Upper lobe of left lung (tissue), 4 donors: ENCODE measurements at regions not wholly inside any gene's neighbourhood (a gene's known extent, or its start where the extent isn't known, plus 50 kb on each side); places are given as distances from the start of the nearest gene placed in this dataset.

Experiments
- POLR2AphosphoS5 ChIP-seq, 2 donors: sonication (generic); formaldehyde crosslinking; IDR thresholded peaks; one replicate each; pipeline ENCODE4 v1.5.1; 2017; ENCODE audit warnings: antibody characterized with exemption in 2 of 2
- TF ChIP-seq, protein P1 (sequence below), 6 experiments: fragments of 450-650 bp in 4 of 6; fragments of 200-600 bp in 2 of 6; sonication (generic) in 2 of 6; IDR thresholded peaks; one replicate each; pipeline ENCODE4 v1.5.1; 2016 to 2019; ENCODE audit warnings: antibody characterized with exemption in 6 of 6

DNA sequence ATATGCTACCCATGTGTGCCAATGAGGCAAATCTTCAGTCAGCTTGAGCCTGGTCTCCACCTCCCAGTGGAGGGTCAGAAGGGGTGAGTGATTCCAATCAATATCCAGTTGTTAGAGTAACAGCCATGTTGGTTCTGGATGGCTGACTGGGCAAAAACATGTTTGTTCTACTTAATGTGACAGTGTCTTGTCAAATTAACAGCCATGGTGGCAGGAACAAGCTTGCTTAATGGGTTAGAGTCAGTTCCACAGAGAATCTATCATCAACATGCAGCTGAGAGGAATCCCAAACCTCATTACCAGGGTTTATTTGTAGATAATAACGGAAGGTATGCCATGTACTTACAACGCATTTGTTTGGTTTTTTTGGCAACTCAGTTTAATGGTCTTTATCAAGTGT is 133.2 kb downstream of the SLC17A6 start:
- TF ChIP-seq, protein P1, sequence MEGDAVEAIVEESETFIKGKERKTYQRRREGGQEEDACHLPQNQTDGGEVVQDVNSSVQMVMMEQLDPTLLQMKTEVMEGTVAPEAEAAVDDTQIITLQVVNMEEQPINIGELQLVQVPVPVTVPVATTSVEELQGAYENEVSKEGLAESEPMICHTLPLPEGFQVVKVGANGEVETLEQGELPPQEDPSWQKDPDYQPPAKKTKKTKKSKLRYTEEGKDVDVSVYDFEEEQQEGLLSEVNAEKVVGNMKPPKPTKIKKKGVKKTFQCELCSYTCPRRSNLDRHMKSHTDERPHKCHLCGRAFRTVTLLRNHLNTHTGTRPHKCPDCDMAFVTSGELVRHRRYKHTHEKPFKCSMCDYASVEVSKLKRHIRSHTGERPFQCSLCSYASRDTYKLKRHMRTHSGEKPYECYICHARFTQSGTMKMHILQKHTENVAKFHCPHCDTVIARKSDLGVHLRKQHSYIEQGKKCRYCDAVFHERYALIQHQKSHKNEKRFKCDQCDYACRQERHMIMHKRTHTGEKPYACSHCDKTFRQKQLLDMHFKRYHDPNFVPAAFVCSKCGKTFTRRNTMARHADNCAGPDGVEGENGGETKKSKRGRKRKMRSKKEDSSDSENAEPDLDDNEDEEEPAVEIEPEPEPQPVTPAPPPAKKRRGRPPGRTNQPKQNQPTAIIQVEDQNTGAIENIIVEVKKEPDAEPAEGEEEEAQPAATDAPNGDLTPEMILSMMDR (IDR thresholded peaks at IDR 0.05): no peak
- TF ChIP-seq POLR2AphosphoS5 (IDR thresholded peaks at IDR 0.05): no peak
